ENCODE measurements at regions not wholly inside any gene's neighbourhood (a gene's known extent, or its start where the extent isn't known, plus 50 kb on each side); places are given as distances from the start of the nearest gene placed in this dataset.

GRCh38 chr1:59151387-59151761, 145.5 kb upstream of the FGGY start:
- no peak for TF ChIP-seq CTCF (IDR thresholded peaks at IDR 0.05)
- TF ChIP-seq POLR2A (IDR thresholded peaks at IDR 0.05), result no peak

All from sigmoid colon (tissue), 3 donors.